Stomach (tissue), 4 donors: ENCODE measurements at regions not wholly inside any gene's neighbourhood (a gene's known extent, or its start where the extent isn't known, plus 50 kb on each side); places are given as distances from the start of the nearest gene placed in this dataset.

ENCODE experiments used
- EP300 ChIP-seq: sonication (generic); formaldehyde crosslinking; IDR thresholded peaks from one replicate; pipeline ENCODE4 v1.6.1; 2017; ENCODE audit warnings: antibody characterized with exemption
- POLR2A ChIP-seq, 4 donors: fragments of 450-650 bp; IDR thresholded peaks; one replicate each; pipeline ENCODE4 v1.6.1; 2016; ENCODE audit warnings: antibody characterized with exemption in 4 of 4, control low read depth in 2 of 4, mild to moderate bottlenecking in 1 of 4, moderate library complexity in 1 of 4
- POLR2AphosphoS5 ChIP-seq, 3 donors: sonication (generic); formaldehyde crosslinking; IDR thresholded peaks; one replicate each; pipeline ENCODE4 v1.6.1; 2016; ENCODE audit warnings: antibody characterized with exemption in 3 of 3
- TF ChIP-seq, protein P1 (sequence below), 7 experiments: fragments of 450-650 bp in 4 of 7; fragments of 200-600 bp in 3 of 7; sonication (generic) in 3 of 7; IDR thresholded peaks; one replicate each; pipeline ENCODE4 v1.5.1; 2016 to 2019; ENCODE audit warnings: antibody characterized with exemption in 7 of 7, control low read depth in 2 of 7, mild to moderate bottlenecking in 1 of 7

DNA sequence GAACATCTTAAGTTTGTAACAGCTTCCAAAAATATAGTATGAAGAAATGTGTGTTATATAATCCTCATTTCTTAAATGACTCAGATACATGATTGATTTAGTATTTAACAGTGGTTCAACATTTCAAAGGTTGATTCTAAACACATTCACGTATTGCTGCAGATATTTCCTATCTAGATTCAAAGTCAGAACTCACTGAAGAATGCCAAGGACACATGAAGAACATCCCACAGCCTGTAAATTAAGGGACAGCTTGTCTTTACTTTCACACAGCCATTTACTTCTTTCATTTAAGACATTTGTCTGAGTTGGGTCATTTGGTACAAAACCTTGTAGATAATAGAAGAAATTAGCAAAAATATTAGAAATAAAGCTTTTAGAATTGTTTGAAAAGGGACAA, 66.9 kb upstream of the CPSF6 start:
- TF ChIP-seq, protein P1, sequence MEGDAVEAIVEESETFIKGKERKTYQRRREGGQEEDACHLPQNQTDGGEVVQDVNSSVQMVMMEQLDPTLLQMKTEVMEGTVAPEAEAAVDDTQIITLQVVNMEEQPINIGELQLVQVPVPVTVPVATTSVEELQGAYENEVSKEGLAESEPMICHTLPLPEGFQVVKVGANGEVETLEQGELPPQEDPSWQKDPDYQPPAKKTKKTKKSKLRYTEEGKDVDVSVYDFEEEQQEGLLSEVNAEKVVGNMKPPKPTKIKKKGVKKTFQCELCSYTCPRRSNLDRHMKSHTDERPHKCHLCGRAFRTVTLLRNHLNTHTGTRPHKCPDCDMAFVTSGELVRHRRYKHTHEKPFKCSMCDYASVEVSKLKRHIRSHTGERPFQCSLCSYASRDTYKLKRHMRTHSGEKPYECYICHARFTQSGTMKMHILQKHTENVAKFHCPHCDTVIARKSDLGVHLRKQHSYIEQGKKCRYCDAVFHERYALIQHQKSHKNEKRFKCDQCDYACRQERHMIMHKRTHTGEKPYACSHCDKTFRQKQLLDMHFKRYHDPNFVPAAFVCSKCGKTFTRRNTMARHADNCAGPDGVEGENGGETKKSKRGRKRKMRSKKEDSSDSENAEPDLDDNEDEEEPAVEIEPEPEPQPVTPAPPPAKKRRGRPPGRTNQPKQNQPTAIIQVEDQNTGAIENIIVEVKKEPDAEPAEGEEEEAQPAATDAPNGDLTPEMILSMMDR (IDR thresholded peaks at IDR 0.05) = no peak
- TF ChIP-seq POLR2AphosphoS5 (IDR thresholded peaks at IDR 0.05) = no peak
- no peak for TF ChIP-seq POLR2A (IDR thresholded peaks at IDR 0.05)
- no peak for TF ChIP-seq EP300
